GM23338 (cell line): ENCODE measurements at regions not wholly inside any gene's neighbourhood (a gene's known extent, or its start where the extent isn't known, plus 50 kb on each side); places are given as distances from the start of the nearest gene placed in this dataset.

Source experiments
- ATAC-seq: fragments of 200-7000 bp; cut with Tn5 transposase; 3 replicates; pipeline ENCODE4 v1.9.1; 2020
- DNase-seq: peaks from one replicate; pipeline ENCODE4 v3.0.0-alpha.2; 2015; ENCODE audit warnings: low spot score
- H2AFZ ChIP-seq: fragments of 200-600 bp; sonication (generic); 2 replicates; pipeline ENCODE4 v1.8.0; 2016; ENCODE audit warnings: antibody characterized with exemption, mild to moderate bottlenecking, moderate library complexity
- H3F3A ChIP-seq: fragments of 200-600 bp; sonication (generic); replicated peaks from 2 replicates; pipeline ENCODE4 v1.8.0; 2017; ENCODE audit warnings: antibody characterized with exemption, mixed run types, low read depth
- H3K27ac ChIP-seq: fragments of 200-600 bp; sonication (generic); 2 replicates; pipeline ENCODE4 v1.6.1; 2016; ENCODE audit warnings: low read depth
- H3K27me3 ChIP-seq: fragments of 200-600 bp; sonication (generic); 2 replicates; pipeline ENCODE4 v1.8.0; 2016; ENCODE audit warnings: mild to moderate bottlenecking, mixed run types, moderate library complexity; ENCODE audit not compliant: insufficient read depth
- H3K36me3 ChIP-seq: fragments of 200-600 bp; sonication (generic); 2 replicates; pipeline ENCODE4 v1.8.0; 2016; ENCODE audit warnings: mild to moderate bottlenecking; ENCODE audit not compliant: insufficient read depth
- H3K4me1 ChIP-seq: fragments of 200-600 bp; sonication (generic); 2 replicates; pipeline ENCODE4 v1.8.0; 2016; ENCODE audit warnings: mild to moderate bottlenecking, moderate library complexity; ENCODE audit not compliant: insufficient read depth
- H3K4me2 ChIP-seq: fragments of 200-600 bp; sonication (generic); 2 replicates; pipeline ENCODE4 v1.7.1; 2017; ENCODE audit warnings: mixed run types
- H3K4me3 ChIP-seq: fragments of 200-600 bp; sonication (generic); 2 replicates; pipeline ENCODE4 v1.6.1; 2016; ENCODE audit warnings: mixed run types
- H3K79me2 ChIP-seq: fragments of 200-600 bp; sonication (generic); replicated peaks from 2 replicates; pipeline ENCODE4 v1.8.0; 2017; ENCODE audit warnings: mild to moderate bottlenecking; ENCODE audit not compliant: insufficient read depth
- H3K9me2 ChIP-seq: fragments of 200-600 bp; sonication (generic); 2 replicates; pipeline ENCODE4 v1.8.0; 2017; ENCODE audit not compliant: insufficient read depth
- H4K20me1 ChIP-seq: fragments of 200-600 bp; sonication (generic); replicated peaks from 2 replicates; pipeline ENCODE4 v1.8.0; 2017; ENCODE audit warnings: mild to moderate bottlenecking; ENCODE audit not compliant: insufficient read depth
- H3K27ac Mint-ChIP-seq: 2 replicates; pipeline ENCODE4 v1.8.0; 2020; ENCODE audit warnings: inconsistent platforms, mild to moderate bottlenecking, moderate library complexity, mixed read lengths
- H3K27me3 Mint-ChIP-seq: 3 replicates; pipeline ENCODE4 v1.8.0; 2022; ENCODE audit warnings: low read depth, mild to moderate bottlenecking, moderate library complexity, mixed read lengths, inconsistent platforms; ENCODE audit not compliant: insufficient read depth, poor library complexity
- H3K36me3 Mint-ChIP-seq: 3 replicates; pipeline ENCODE4 v1.8.0; 2021; ENCODE audit warnings: low read depth, mild to moderate bottlenecking, inconsistent platforms, moderate library complexity, mixed read lengths
- H3K4me1 Mint-ChIP-seq: 3 replicates; pipeline ENCODE4 v1.8.0; 2020; ENCODE audit warnings: mild to moderate bottlenecking, inconsistent platforms, mixed read lengths
- H3K4me3 Mint-ChIP-seq: 3 replicates; pipeline ENCODE4 v1.8.0; 2021; ENCODE audit warnings: moderate library complexity, mild to moderate bottlenecking, inconsistent platforms, mixed read lengths
- H3K9me3 Mint-ChIP-seq: 3 replicates; pipeline ENCODE4 v1.8.0; 2020; ENCODE audit warnings: moderate library complexity, mild to moderate bottlenecking, inconsistent platforms, mixed read lengths
- CREB1 ChIP-seq: fragments of 250-450 bp; sonication (Bioruptor Pico); IDR thresholded peaks from 2 replicates; pipeline ENCODE4 v1.5.0; 2020; ENCODE audit warnings: low read depth, mild to moderate bottlenecking, moderate library complexity
- EZH2 ChIP-seq: fragments of 200-600 bp; sonication (generic); IDR thresholded peaks from one replicate; pipeline ENCODE4 v1.8.0; 2017; ENCODE audit warnings: antibody characterized with exemption, mild to moderate bottlenecking, low read depth; ENCODE audit not compliant: unreplicated experiment
- EZH2phosphoT487 ChIP-seq: fragments of 200-600 bp; sonication (generic); IDR thresholded peaks from one replicate; pipeline ENCODE4 v1.8.1; 2018; ENCODE audit warnings: antibody characterized with exemption; ENCODE audit not compliant: unreplicated experiment
- JUNB ChIP-seq: IDR thresholded peaks from one replicate; pipeline ENCODE4 v1.6.1; 2016; ENCODE audit warnings: antibody characterized with exemption; ENCODE audit not compliant: unreplicated experiment
- NANOG ChIP-seq: IDR thresholded peaks from 2 replicates; pipeline ENCODE4 v1.6.1; 2016; ENCODE audit warnings: antibody characterized with exemption, borderline replicate concordance
- POLR2AphosphoS5 ChIP-seq: IDR thresholded peaks from 2 replicates; pipeline ENCODE4 v1.6.1; 2016; ENCODE audit warnings: antibody characterized with exemption, low read depth
- STAT1 ChIP-seq: IDR thresholded peaks from one replicate; pipeline ENCODE4 v1.6.1; 2016; ENCODE audit warnings: antibody characterized with exemption; ENCODE audit not compliant: unreplicated experiment
- ZNF114 ChIP-seq: fragments of 250-450 bp; sonication (Bioruptor Pico); IDR thresholded peaks from 2 replicates; pipeline ENCODE4 v1.5.0; 2020; ENCODE audit warnings: mild to moderate bottlenecking, moderate library complexity
- ZNF331 ChIP-seq: fragments of 250-450 bp; sonication (Bioruptor Pico); IDR thresholded peaks from 2 replicates; pipeline ENCODE4 v1.5.0; 2020; ENCODE audit warnings: low read depth, mild to moderate bottlenecking, moderate library complexity
- TF ChIP-seq, protein P1 (sequence below): IDR thresholded peaks from one replicate; pipeline ENCODE4 v1.6.1; 2018; ENCODE audit warnings: antibody characterized with exemption; ENCODE audit not compliant: unreplicated experiment
- TF ChIP-seq, protein P2 (sequence below): fragments of 250-450 bp; sonication (Bioruptor Pico); IDR thresholded peaks from 2 replicates; pipeline ENCODE4 v1.5.0; 2020; ENCODE audit warnings: mild to moderate bottlenecking, moderate library complexity

DNA sequence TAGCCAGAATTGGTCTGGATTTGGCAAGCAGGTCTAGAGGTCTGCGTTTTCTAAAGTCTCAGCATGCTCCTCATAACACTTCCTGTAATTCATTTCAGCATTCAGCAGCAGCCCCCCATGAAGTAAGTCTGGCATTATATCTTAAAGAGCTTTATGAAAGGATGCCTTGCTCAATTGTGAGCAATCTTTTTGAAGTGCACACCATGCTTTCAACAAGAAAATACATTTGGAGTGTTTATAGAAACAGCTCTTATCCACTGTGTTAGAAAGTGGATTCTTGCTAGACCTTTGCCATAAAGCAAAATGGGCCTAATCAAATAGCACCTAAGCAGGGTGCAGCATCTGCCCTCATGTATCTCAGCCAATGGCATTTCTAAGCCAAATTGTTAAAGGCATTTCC is 378.0 kb upstream of the AKR1E2 start (continued):
- TF ChIP-seq, protein P1, sequence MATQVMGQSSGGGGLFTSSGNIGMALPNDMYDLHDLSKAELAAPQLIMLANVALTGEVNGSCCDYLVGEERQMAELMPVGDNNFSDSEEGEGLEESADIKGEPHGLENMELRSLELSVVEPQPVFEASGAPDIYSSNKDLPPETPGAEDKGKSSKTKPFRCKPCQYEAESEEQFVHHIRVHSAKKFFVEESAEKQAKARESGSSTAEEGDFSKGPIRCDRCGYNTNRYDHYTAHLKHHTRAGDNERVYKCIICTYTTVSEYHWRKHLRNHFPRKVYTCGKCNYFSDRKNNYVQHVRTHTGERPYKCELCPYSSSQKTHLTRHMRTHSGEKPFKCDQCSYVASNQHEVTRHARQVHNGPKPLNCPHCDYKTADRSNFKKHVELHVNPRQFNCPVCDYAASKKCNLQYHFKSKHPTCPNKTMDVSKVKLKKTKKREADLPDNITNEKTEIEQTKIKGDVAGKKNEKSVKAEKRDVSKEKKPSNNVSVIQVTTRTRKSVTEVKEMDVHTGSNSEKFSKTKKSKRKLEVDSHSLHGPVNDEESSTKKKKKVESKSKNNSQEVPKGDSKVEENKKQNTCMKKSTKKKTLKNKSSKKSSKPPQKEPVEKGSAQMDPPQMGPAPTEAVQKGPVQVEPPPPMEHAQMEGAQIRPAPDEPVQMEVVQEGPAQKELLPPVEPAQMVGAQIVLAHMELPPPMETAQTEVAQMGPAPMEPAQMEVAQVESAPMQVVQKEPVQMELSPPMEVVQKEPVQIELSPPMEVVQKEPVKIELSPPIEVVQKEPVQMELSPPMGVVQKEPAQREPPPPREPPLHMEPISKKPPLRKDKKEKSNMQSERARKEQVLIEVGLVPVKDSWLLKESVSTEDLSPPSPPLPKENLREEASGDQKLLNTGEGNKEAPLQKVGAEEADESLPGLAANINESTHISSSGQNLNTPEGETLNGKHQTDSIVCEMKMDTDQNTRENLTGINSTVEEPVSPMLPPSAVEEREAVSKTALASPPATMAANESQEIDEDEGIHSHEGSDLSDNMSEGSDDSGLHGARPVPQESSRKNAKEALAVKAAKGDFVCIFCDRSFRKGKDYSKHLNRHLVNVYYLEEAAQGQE = no peak
- TF ChIP-seq EZH2 (no peak), POLR2AphosphoS5 (no peak), EZH2phosphoT487 (no peak), JUNB (no peak)

DNA sequence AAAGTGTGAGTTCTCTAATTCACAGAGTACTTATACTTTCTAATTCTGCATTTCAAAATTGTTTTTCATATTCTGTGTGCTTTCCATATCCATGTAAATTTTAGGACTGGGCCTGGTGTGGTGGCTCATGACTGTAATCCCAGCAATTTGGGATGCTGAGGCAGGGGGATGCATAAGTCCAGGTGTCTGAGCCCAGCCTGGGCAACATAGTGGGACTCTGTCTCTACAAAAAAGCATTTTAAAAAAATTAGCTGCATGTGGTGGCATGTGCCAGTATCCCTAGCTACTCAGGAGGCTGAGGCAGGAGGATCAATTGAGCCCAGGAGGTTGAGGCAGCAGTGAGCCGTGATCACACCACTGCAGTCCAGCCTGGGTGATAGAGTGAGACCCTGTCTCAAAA is 382.6 kb upstream of the AKR1E2 start:
- H3F3A ChIP-seq = no peaks in the 10 kb centered on the region
- Mint-ChIP-seq H3K36me3 (no peaks in the 10 kb centered on the region), H3K4me1 (no peaks in the 10 kb centered on the region), H3K9me3 (no peaks in the 10 kb centered on the region; the same call in 2 of the 3 replicates), H3K27ac (no peak overlapping the region), H3K4me3 (no peak overlapping the region), H3K27me3 (no peaks in the 10 kb centered on the region)
- no peak overlapping the region for H3K4me3 ChIP-seq
- H3K4me1 ChIP-seq = no peaks in the 10 kb centered on the region
- H3K27me3 ChIP-seq = no peaks in the 10 kb centered on the region
- H2AFZ ChIP-seq = no peak overlapping the region
- DNase-seq (no peak), ATAC-seq (no peak)
- H3K27ac ChIP-seq = no peak overlapping the region
- no peaks in the 10 kb centered on the region for H3K36me3 ChIP-seq
- no peak overlapping the region for H3K4me2 ChIP-seq
- no peaks in the 10 kb centered on the region for H3K79me2 ChIP-seq
- peaks cover 6% of the 10 kb centered on the region; the same call in 1 of the 2 replicates for H3K9me2 ChIP-seq
- H4K20me1 ChIP-seq = no peaks in the 10 kb centered on the region
- TF ChIP-seq, protein P1 = no peak
- TF ChIP-seq NANOG (no peak), ZNF114 (no peak), CREB1 (CRISPR knock-in tag) (no peak), EZH2 (no peak), STAT1 (no peak), POLR2AphosphoS5 (no peak), JUNB (no peak), EZH2phosphoT487 (no peak), ZNF331 (CRISPR knock-in tag) (no peak)
- TF ChIP-seq, protein P2, sequence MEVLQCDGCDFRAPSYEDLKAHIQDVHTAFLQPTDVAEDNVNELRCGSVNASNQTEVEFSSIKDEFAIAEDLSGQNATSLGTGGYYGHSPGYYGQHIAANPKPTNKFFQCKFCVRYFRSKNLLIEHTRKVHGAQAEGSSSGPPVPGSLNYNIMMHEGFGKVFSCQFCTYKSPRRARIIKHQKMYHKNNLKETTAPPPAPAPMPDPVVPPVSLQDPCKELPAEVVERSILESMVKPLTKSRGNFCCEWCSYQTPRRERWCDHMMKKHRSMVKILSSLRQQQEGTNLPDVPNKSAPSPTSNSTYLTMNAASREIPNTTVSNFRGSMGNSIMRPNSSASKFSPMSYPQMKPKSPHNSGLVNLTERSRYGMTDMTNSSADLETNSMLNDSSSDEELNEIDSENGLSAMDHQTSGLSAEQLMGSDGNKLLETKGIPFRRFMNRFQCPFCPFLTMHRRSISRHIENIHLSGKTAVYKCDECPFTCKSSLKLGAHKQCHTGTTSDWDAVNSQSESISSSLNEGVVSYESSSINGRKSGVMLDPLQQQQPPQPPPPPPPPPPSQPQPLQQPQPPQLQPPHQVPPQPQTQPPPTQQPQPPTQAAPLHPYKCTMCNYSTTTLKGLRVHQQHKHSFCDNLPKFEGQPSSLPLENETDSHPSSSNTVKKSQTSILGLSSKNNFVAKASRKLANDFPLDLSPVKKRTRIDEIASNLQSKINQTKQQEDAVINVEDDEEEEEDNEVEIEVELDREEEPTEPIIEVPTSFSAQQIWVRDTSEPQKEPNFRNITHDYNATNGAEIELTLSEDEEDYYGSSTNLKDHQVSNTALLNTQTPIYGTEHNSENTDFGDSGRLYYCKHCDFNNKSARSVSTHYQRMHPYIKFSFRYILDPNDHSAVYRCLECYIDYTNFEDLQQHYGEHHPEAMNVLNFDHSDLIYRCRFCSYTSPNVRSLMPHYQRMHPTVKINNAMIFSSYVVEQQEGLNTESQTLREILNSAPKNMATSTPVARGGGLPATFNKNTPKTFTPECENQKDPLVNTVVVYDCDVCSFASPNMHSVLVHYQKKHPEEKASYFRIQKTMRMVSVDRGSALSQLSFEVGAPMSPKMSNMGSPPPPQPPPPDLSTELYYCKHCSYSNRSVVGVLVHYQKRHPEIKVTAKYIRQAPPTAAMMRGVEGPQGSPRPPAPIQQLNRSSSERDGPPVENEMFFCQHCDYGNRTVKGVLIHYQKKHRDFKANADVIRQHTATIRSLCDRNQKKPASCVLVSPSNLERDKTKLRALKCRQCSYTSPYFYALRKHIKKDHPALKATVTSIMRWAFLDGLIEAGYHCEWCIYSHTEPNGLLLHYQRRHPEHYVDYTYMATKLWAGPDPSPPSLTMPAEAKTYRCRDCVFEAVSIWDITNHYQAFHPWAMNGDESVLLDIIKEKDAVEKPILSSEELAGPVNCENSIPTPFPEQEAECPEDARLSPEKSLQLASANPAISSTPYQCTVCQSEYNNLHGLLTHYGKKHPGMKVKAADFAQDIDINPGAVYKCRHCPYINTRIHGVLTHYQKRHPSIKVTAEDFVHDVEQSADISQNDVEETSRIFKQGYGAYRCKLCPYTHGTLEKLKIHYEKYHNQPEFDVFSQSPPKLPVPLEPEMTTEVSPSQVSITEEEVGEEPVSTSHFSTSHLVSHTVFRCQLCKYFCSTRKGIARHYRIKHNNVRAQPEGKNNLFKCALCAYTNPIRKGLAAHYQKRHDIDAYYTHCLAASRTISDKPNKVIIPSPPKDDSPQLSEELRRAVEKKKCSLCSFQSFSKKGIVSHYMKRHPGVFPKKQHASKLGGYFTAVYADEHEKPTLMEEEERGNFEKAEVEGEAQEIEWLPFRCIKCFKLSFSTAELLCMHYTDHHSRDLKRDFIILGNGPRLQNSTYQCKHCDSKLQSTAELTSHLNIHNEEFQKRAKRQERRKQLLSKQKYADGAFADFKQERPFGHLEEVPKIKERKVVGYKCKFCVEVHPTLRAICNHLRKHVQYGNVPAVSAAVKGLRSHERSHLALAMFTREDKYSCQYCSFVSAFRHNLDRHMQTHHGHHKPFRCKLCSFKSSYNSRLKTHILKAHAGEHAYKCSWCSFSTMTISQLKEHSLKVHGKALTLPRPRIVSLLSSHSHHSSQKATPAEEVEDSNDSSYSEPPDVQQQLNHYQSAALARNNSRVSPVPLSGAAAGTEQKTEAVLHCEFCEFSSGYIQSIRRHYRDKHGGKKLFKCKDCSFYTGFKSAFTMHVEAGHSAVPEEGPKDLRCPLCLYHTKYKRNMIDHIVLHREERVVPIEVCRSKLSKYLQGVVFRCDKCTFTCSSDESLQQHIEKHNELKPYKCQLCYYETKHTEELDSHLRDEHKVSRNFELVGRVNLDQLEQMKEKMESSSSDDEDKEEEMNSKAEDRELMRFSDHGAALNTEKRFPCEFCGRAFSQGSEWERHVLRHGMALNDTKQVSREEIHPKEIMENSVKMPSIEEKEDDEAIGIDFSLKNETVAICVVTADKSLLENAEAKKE (CRISPR knock-in tag) = no peak
